GM12874 (cell line): ENCODE measurements at regions not wholly inside any gene's neighbourhood (a gene's known extent, or its start where the extent isn't known, plus 50 kb on each side); places are given as distances from the start of the nearest gene placed in this dataset.
A peak's percentile ranks its signal among the peaks of the same experiment; 100 is the strongest.

Experiments
- CTCF ChIP-seq: IDR thresholded peaks from 2 replicates; pipeline ENCODE4 v1.5.1; 2011; ENCODE audit warnings: low read depth, mild to moderate bottlenecking, control low read depth, low read length, moderate library complexity; ENCODE audit not compliant: insufficient read depth

DNA sequence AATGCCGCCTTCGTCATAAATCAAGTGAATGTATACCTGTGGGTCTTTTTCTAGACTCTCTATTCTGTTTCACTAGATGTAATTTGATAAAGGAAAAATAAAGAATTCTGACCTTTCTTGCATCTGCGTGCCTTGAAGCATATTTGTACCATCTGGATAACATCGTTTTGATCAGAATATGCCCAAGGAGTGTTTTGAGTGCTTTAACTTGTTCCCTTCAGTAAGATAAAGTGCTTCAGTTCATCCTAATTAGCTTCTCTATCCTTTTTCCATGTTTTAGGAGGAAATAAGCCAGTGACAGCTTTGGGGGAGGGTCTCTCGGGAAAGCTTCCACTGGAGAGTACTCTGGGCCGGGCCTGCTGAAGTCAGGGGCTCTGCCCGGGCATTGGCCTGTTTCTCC is 113.5 kb upstream of the DAP start:
- no peak for TF ChIP-seq CTCF

GRCh38 chr5:10870791-10871190 is 109.8 kb upstream of the DAP start:
- TF ChIP-seq CTCF = no peak

DNA sequence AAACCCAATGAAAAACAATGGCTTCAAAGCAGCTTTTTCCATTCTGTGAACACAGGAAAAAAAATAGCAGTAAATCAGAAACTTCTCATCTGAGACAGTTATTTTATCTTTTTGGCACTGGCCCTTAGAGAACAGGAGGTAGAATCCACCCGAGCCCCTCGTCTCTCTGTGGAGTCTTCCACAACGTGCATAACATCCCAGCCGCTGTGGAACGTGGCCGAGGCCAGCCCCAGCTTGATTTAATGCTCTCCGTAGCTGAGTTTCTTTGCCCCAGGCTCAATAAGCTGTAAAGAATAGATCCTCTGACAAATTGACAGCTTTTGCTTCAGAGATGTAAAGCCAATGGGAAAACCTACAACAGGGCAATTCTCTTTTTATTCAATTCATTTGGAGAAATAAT is 107.9 kb upstream of the DAP start:
- TF ChIP-seq CTCF = no peak

GRCh38 chr5:10867389-10868303 is 106.6 kb upstream of the DAP start:
- no peak for TF ChIP-seq CTCF

- no peak for TF ChIP-seq CTCF
Measured at GRCh38 chr5:10866913-10867312, 105.9 kb upstream of the DAP start.

GRCh38 chr5:10863763-10864383 is 102.8 kb upstream of the DAP start:
- TF ChIP-seq CTCF = peak; percentile 90

DNA sequence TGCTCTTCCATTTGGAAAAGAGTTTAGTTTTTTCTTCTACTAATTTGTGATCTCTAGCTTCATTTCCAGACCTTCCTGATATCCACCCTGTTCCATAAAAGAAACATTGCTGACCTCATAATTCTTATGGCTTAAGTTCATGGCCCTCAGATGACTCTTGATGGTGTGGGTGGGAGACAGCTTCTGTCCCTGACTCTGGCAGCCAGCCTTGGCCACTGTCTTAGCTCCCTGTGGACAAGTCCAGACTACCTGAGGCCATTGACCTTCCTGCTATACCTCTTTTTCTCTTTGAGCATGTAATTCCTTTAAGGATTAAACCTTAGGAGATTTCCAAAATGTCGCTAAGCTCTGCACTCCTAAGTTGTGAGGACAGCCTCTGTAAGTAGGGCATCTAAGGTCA is 101.1 kb upstream of the DAP start:
- TF ChIP-seq CTCF = no peak
